Right lobe of liver (tissue), 4 donors: ENCODE measurements at regions not wholly inside any gene's neighbourhood (a gene's known extent, or its start where the extent isn't known, plus 50 kb on each side); places are given as distances from the start of the nearest gene placed in this dataset.

Source experiments
- CTCF ChIP-seq, 4 donors: fragments of 200-600 bp in 3 of 4; fragments of 450-650 bp in 1 of 4; IDR thresholded peaks; one replicate each; pipeline versions ENCODE4 v1.5.1 to v1.8.0; 2016 to 2022; ENCODE audit warnings: antibody characterized with exemption in 4 of 4, mild to moderate bottlenecking in 2 of 4
- POLR2A ChIP-seq: fragments of 450-650 bp; IDR thresholded peaks from one replicate; pipeline ENCODE4 v1.6.1; 2017; ENCODE audit warnings: antibody characterized with exemption, mild to moderate bottlenecking
- donor health status: DM: no; HTN: no; CAD: no.
- donor health status: DM: no; HTN: no; CAD: no.
- donor health status: DM: no; HTN: yes; CAD: no.

DNA sequence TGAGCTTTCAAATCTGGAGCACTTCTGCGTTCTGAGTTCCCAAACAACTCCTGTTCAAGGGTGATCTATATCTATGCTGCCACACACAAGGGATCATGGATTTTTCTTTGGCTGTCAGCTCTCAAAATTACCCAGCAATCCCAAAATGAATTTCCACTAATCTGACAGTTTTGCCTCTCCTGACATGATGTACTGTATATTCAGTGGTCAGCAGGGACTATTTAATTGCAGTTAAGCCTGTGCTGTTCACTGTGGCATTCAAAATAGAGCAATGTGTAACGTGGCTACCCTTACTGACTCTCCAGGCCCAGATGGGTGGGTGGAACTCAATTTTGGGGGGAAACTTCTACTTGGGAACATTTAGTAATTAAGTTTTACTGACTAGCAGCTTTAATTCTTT lies 283.8 kb upstream of the TSHZ2 start:
- TF ChIP-seq CTCF (IDR thresholded peaks at IDR 0.05) (no peak), POLR2A (no peak)
